Breast epithelium (tissue), 3 donors: ENCODE measurements at regions not wholly inside any gene's neighbourhood (a gene's known extent, or its start where the extent isn't known, plus 50 kb on each side); places are given as distances from the start of the nearest gene placed in this dataset.

Experiments
- CTCF ChIP-seq, 3 donors: fragments of 450-650 bp; IDR thresholded peaks; one replicate each; pipeline ENCODE4 v1.5.1; 2016 to 2017; ENCODE audit warnings: antibody characterized with exemption in 3 of 3, mild to moderate bottlenecking in 3 of 3, moderate library complexity in 3 of 3
- POLR2AphosphoS5 ChIP-seq, 3 donors: sonication (generic); formaldehyde crosslinking; IDR thresholded peaks; one replicate each; pipeline ENCODE4 v1.6.1; 2017; ENCODE audit warnings: antibody characterized with exemption in 3 of 3

- TF ChIP-seq POLR2AphosphoS5 (IDR thresholded peaks at IDR 0.05), result no peak
- TF ChIP-seq CTCF (IDR thresholded peaks at IDR 0.05), result no peak
Observed at GRCh38 chr10:44201011-44201410, 183.9 kb downstream of the CXCL12 start.
